K562 (cell line): ENCODE measurements at regions not wholly inside any gene's neighbourhood (a gene's known extent, or its start where the extent isn't known, plus 50 kb on each side); places are given as distances from the start of the nearest gene placed in this dataset.
A peak's percentile ranks its signal among the peaks of the same experiment; 100 is the strongest.

Experiments
- ATF3 ChIP-seq, 2 experiments: fragments of 450-650 bp in 1 of 2; sonication (generic) in 1 of 2; formaldehyde crosslinking in 1 of 2; IDR thresholded peaks in 1 of 2; conservative IDR thresholded peaks in 1 of 2; 2 replicates each; pipeline versions ENCODE4 v1.6.1 to v1.8.1; 2016 to 2023; ENCODE audit warnings: mild to moderate bottlenecking in 2 of 2, moderate library complexity in 2 of 2, inconsistent platforms in 1 of 2, missing genetic modification reagents in 1 of 2
- ATF7 ChIP-seq: fragments of 450-650 bp; IDR thresholded peaks from 2 replicates; pipeline ENCODE4 v1.7.1; 2014; ENCODE audit warnings: mild to moderate bottlenecking, moderate library complexity
- CBX1 ChIP-seq: sonication (generic); IDR thresholded peaks from 2 replicates; pipeline ENCODE4 v1.6.1; 2016; ENCODE audit warnings: antibody characterized with exemption, low read depth, mild to moderate bottlenecking
- CEBPG ChIP-seq, 3 experiments: fragments of 200-800 bp in 1 of 3; sonication (Bioruptor generic) in 1 of 3; sonication (generic) in 1 of 3; formaldehyde crosslinking in 1 of 3; IDR thresholded peaks in 2 of 3; conservative IDR thresholded peaks in 1 of 3; 2 replicates each; pipeline versions ENCODE4 v1.6.1 to v1.8.0; 2016 to 2022; ENCODE audit warnings: missing compliant biosample characterization in 2 of 3, missing genetic modification characterization in 2 of 3, mild to moderate bottlenecking in 1 of 3, missing genetic modification reagents in 1 of 3
- CREBBP ChIP-seq: IDR thresholded peaks from one replicate; pipeline ENCODE4 v1.6.1; 2012; ENCODE audit warnings: low read depth, mild to moderate bottlenecking, control low read depth, inconsistent platforms, low read length
- DMBX1 ChIP-seq: fragments of 250-450 bp; sonication (Bioruptor Pico); IDR thresholded peaks from 2 replicates; pipeline ENCODE4 v1.8.0; 2022; ENCODE audit warnings: inconsistent platforms, mild to moderate bottlenecking, moderate library complexity, borderline replicate concordance
- ELF2 ChIP-seq: fragments of 250-450 bp; sonication (Bioruptor Pico); IDR thresholded peaks from 2 replicates; pipeline ENCODE4 v1.5.0; 2021; ENCODE audit warnings: mild to moderate bottlenecking
- FOSL1 ChIP-seq: fragments of 200-800 bp; sonication (Bioruptor generic); conservative IDR thresholded peaks from 2 replicates; pipeline ENCODE4 v1.6.1; 2016; ENCODE audit warnings: missing genetic modification characterization, missing compliant biosample characterization
- LEF1 ChIP-seq: fragments of 450-650 bp; IDR thresholded peaks from 2 replicates; pipeline ENCODE4 v1.6.1; 2016; ENCODE audit warnings: mild to moderate bottlenecking
- NCOA2 ChIP-seq, 2 experiments: fragments of 450-650 bp; IDR thresholded peaks; 2 replicates each; pipeline ENCODE4 v1.6.1; 2018; ENCODE audit warnings: mild to moderate bottlenecking in 2 of 2, moderate library complexity in 1 of 2; ENCODE audit not compliant: partially characterized antibody in 2 of 2
- NFIC ChIP-seq: fragments of 450-650 bp; IDR thresholded peaks from 2 replicates; pipeline ENCODE4 v1.6.1; 2017; ENCODE audit warnings: mild to moderate bottlenecking, inconsistent platforms
- PRPF4 ChIP-seq: fragments of 200-400 bp; formaldehyde crosslinking; IDR thresholded peaks from one replicate; pipeline ENCODE4 v1.6.1; 2017; ENCODE audit warnings: low read length, low read depth, mild to moderate bottlenecking; ENCODE audit not compliant: insufficient read depth, poor library complexity, severe bottlenecking
- RBM15 ChIP-seq: fragments of 200-400 bp; formaldehyde crosslinking; IDR thresholded peaks from 2 replicates; pipeline ENCODE4 v1.6.1; 2018; ENCODE audit warnings: mild to moderate bottlenecking, low read length, moderate library complexity; ENCODE audit not compliant: insufficient read depth
- RNF2 ChIP-seq: sonication (generic); IDR thresholded peaks from 2 replicates; pipeline ENCODE4 v1.6.1; 2016
- SIX5 ChIP-seq, 2 experiments: IDR thresholded peaks; 2 replicates each; pipeline ENCODE4 v1.6.1; 2011; ENCODE audit warnings: low read length in 2 of 2, borderline replicate concordance in 1 of 2, low read depth in 1 of 2, mild to moderate bottlenecking in 1 of 2, moderate library complexity in 1 of 2; ENCODE audit not compliant: insufficient read depth in 1 of 2
- SLC30A9 ChIP-seq: fragments of 250-450 bp; sonication (Bioruptor Pico); IDR thresholded peaks from 2 replicates; pipeline ENCODE4 v1.8.0; 2022; ENCODE audit warnings: mild to moderate bottlenecking, moderate library complexity
- TCF3 ChIP-seq: sonication (generic); formaldehyde crosslinking; IDR thresholded peaks from 2 replicates; pipeline ENCODE4 v1.4.0; 2020; ENCODE audit warnings: mild to moderate bottlenecking, missing genetic modification reagents
- TRIM25 ChIP-seq: fragments of 450-650 bp; IDR thresholded peaks from 2 replicates; pipeline ENCODE4 v1.7.0; 2016; ENCODE audit warnings: borderline replicate concordance
- ZNF224 ChIP-seq: sonication (generic); formaldehyde crosslinking; IDR thresholded peaks from 2 replicates; pipeline ENCODE4 v1.8.0; 2022; ENCODE audit warnings: mild to moderate bottlenecking, missing genetic modification reagents
- ZNF76 ChIP-seq: fragments of 250-450 bp; sonication (Bioruptor Pico); IDR thresholded peaks from 2 replicates; pipeline ENCODE4 v1.4.0; 2020; ENCODE audit warnings: mild to moderate bottlenecking, moderate library complexity, borderline replicate concordance
- TF ChIP-seq, protein P1 (sequence below): sonication (generic); formaldehyde crosslinking; IDR thresholded peaks from 2 replicates; pipeline ENCODE4 v1.5.0; 2020; ENCODE audit warnings: missing genetic modification reagents
- TF ChIP-seq, protein P2 (sequence below): sonication (generic); formaldehyde crosslinking; IDR thresholded peaks from 2 replicates; pipeline ENCODE4 v1.8.1; 2023; ENCODE audit warnings: mild to moderate bottlenecking, missing genetic modification reagents

DNA sequence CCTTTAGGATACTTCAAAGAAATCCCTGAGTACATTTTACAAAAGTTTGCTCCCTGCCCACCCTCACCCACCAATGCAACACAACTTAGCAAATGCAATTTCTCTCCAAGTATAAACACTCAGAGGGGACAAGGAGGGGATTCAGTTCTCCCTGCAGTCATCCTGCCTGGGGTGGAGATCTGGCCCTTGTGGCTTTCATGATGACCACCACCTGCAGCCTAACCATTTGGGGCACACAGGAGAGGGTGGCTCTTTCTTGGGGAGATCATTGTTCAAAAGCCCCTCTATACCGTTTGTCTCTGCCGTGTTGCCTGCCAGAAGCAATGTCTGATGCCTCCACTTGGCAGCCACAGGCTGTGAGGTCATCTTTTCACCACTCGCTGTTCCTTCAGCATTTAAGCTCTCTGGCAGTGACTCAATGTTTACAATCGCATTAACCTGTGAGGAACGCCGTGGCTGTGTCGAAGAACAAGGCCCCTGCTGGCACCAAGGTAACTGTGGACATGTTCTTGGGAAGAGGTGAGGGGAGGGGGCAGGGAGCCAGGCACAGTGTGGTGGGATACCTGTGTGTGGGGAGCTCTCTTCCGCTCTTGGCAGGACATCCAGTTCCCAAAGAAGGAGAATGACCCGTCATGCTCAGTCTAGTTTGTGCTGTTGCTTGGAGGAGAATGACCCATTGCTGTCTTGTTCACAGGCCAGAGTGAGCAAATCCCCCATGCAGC lies 103.9 kb upstream of the DUSP10 start (continued):
- TF ChIP-seq PRPF4 (no peak), ZNF224 (CRISPR knock-in tag) (no peak), TRIM25 (no peak), CBX1 (no peak), CREBBP (no peak), ZNF76 (no peak), FOSL1 (peak; percentile 69), SLC30A9 (no peak), ELF2 (no peak), NCOA2 (IDR thresholded peaks at IDR 0.05; ENCODE audit: partially characterized antibody in 2 of 2) (no peak), CEBPG (CRISPR knock-in tag; IDR thresholded peaks at IDR 0.05) (no peak), CEBPG (tag; conservative IDR thresholded peaks at IDR 0.05 in 1 of 2, IDR thresholded peaks at IDR 0.05 in 1 of 2) (no peak), NFIC (no peak), DMBX1 (CRISPR knock-in tag) (no peak), ATF3 (IDR thresholded peaks at IDR 0.05) (peak; percentile 45; the same call in 1 of the 2 replicates), ATF3 (CRISPR knock-in tag; conservative IDR thresholded peaks at IDR 0.05) (no peak), ATF7 (peak; percentile 34; the same call in 1 of the 2 replicates), RBM15 (no peak), RNF2 (no peak), LEF1 (no peak), TCF3 (CRISPR knock-in tag) (no peak), SIX5 (IDR thresholded peaks at IDR 0.05; ENCODE audit: borderline replicate concordance in 1 of 2, insufficient read depth in 1 of 2, low read depth in 1 of 2, low read length in 2 of 2) (no peak)
- TF ChIP-seq, protein P1, sequence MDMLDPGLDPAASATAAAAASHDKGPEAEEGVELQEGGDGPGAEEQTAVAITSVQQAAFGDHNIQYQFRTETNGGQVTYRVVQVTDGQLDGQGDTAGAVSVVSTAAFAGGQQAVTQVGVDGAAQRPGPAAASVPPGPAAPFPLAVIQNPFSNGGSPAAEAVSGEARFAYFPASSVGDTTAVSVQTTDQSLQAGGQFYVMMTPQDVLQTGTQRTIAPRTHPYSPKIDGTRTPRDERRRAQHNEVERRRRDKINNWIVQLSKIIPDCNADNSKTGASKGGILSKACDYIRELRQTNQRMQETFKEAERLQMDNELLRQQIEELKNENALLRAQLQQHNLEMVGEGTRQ (CRISPR knock-in tag) = no peak
- TF ChIP-seq, protein P2, sequence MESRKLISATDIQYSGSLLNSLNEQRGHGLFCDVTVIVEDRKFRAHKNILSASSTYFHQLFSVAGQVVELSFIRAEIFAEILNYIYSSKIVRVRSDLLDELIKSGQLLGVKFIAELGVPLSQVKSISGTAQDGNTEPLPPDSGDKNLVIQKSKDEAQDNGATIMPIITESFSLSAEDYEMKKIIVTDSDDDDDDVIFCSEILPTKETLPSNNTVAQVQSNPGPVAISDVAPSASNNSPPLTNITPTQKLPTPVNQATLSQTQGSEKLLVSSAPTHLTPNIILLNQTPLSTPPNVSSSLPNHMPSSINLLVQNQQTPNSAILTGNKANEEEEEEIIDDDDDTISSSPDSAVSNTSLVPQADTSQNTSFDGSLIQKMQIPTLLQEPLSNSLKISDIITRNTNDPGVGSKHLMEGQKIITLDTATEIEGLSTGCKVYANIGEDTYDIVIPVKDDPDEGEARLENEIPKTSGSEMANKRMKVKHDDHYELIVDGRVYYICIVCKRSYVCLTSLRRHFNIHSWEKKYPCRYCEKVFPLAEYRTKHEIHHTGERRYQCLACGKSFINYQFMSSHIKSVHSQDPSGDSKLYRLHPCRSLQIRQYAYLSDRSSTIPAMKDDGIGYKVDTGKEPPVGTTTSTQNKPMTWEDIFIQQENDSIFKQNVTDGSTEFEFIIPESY (CRISPR knock-in tag) = no peak
